AG09309 (cell line): ENCODE measurements at regions not wholly inside any gene's neighbourhood (a gene's known extent, or its start where the extent isn't known, plus 50 kb on each side); places are given as distances from the start of the nearest gene placed in this dataset.
A peak's percentile ranks its signal among the peaks of the same experiment; 100 is the strongest.

Experiments used
- DNase-seq: peaks from one replicate; pipeline ENCODE4 v3.0.0-alpha.2; 2010; ENCODE audit warnings: low read depth
- H3K4me3 ChIP-seq: 2 replicates; pipeline ENCODE4 v1.5.1; 2011; ENCODE audit warnings: mild to moderate bottlenecking, low read depth, low read length, moderate library complexity; ENCODE audit not compliant: control insufficient read depth
- TF ChIP-seq, protein P1 (sequence below): IDR thresholded peaks from 2 replicates; pipeline ENCODE4 v1.5.1; 2011; ENCODE audit warnings: mild to moderate bottlenecking, low read depth, low read length, inconsistent platforms; ENCODE audit not compliant: insufficient read depth, control insufficient read depth; ENCODE audit errors: missing control alignments

GRCh38 chr11:82676483-82677094 is 57.1 kb downstream of the FAM181B start:
- TF ChIP-seq, protein P1, sequence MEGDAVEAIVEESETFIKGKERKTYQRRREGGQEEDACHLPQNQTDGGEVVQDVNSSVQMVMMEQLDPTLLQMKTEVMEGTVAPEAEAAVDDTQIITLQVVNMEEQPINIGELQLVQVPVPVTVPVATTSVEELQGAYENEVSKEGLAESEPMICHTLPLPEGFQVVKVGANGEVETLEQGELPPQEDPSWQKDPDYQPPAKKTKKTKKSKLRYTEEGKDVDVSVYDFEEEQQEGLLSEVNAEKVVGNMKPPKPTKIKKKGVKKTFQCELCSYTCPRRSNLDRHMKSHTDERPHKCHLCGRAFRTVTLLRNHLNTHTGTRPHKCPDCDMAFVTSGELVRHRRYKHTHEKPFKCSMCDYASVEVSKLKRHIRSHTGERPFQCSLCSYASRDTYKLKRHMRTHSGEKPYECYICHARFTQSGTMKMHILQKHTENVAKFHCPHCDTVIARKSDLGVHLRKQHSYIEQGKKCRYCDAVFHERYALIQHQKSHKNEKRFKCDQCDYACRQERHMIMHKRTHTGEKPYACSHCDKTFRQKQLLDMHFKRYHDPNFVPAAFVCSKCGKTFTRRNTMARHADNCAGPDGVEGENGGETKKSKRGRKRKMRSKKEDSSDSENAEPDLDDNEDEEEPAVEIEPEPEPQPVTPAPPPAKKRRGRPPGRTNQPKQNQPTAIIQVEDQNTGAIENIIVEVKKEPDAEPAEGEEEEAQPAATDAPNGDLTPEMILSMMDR, result peak; percentile 39
- no peak overlapping the region for H3K4me3 ChIP-seq
- no peak for DNase-seq

GRCh38 chr11:82675838-82676237 is 57.8 kb downstream of the FAM181B start:
- TF ChIP-seq, protein P1, result no peak
- no peak overlapping the region for H3K4me3 ChIP-seq
- no peak for DNase-seq

GRCh38 chr11:82673631-82674030 is 60.0 kb downstream of the FAM181B start:
- TF ChIP-seq, protein P1, result no peak
- H3K4me3 ChIP-seq, result no peak overlapping the region
- no peak for DNase-seq

- TF ChIP-seq, protein P1, result no peak
- no peak overlapping the region for H3K4me3 ChIP-seq
- DNase-seq, result no peak
Observed at GRCh38 chr11:82671451-82671850, 62.2 kb downstream of the FAM181B start.

DNA sequence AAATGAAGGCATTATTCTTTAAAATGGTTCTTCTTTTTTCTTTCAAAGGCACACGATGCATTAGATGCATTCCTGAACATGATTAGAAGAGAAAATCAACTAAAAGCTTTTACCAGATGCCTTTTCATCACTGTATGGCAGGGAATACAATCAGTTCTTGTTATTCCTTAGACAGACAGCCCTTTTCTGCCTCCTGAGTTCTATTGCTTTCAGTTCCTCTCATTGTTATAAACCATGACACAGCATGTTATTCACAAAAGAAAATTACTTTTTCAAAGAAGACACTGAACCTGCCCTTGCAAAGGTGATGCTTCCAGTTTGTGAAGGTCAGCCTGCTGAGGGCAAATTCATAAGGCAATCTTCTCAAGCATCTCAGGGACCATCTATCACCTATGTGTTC is 70.1 kb downstream of the FAM181B start:
- DNase-seq, result no peak
- H3K4me3 ChIP-seq, result no peak overlapping the region
- TF ChIP-seq, protein P1, result no peak

GRCh38 chr11:82653752-82654151 is 79.9 kb downstream of the FAM181B start:
- H3K4me3 ChIP-seq, result no peak overlapping the region
- TF ChIP-seq, protein P1, result no peak
- no peak for DNase-seq
